ENCODE measurements at regions not wholly inside any gene's neighbourhood (a gene's known extent, or its start where the extent isn't known, plus 50 kb on each side); places are given as distances from the start of the nearest gene placed in this dataset.
"Not testable (repeated sequence)": the region's sequence is repeated elsewhere in the genome, so short reads cannot be mapped to it uniquely, and the experiment has no call there.

- H3K36me3 ChIP-seq (replicated peaks; ENCODE audit: low read depth, low read length): no peaks in the 10 kb centered on the region
- peak overlapping the region; percentile 51 for H3K9ac ChIP-seq (ENCODE audit: low read length)
- peak overlapping the region; percentile 80 for H3K4me3 ChIP-seq (ENCODE audit: low read length)
- H3K79me2 ChIP-seq (ENCODE audit: low read length): no peaks in the 10 kb centered on the region
- peak overlapping the region; percentile 83 for H3K4me2 ChIP-seq (ENCODE audit: low read length)
- H2AFZ ChIP-seq (ENCODE audit: low read depth, low read length): peak overlapping the region; percentile 99
- H3K9me3 ChIP-seq (ENCODE audit: insufficient read depth, low read length): no peaks in the 10 kb centered on the region
- H3K27ac ChIP-seq (ENCODE audit: low read length): no peak overlapping the region
- H3K4me1 ChIP-seq (ENCODE audit: low read length): peaks cover 24% of the 10 kb centered on the region
- TF ChIP-seq CTCF (IDR thresholded peaks at IDR 0.05; ENCODE audit: low read depth, low read length) (peak; percentile 92), EZH2phosphoT487 (IDR thresholded peaks at IDR 0.05; ENCODE audit: low read depth) (no peak)
- H4K20me1 ChIP-seq (ENCODE audit: insufficient read depth, low read length): no peaks in the 10 kb centered on the region
- H3K27me3 ChIP-seq (ENCODE audit: low read depth, low read length): no peaks in the 10 kb centered on the region
Observed at GRCh38 chr2:44087036-44087713, 81.5 kb upstream of the PPM1B start.

- Histone ChIP-seq H3K36me3 (replicated peaks; ENCODE audit: low read depth, low read length) (no peaks in the 10 kb centered on the region), H3K4me1 (ENCODE audit: low read length) (peaks cover 24% of the 10 kb centered on the region), H3K79me2 (ENCODE audit: low read length) (no peaks in the 10 kb centered on the region), H3K9ac (ENCODE audit: low read length) (peak overlapping the region; percentile 51), H3K9me3 (ENCODE audit: insufficient read depth, low read length) (no peaks in the 10 kb centered on the region), H3K27me3 (ENCODE audit: low read depth, low read length) (no peaks in the 10 kb centered on the region), H2AFZ (ENCODE audit: low read depth, low read length) (peak overlapping the region; percentile 99), H3K4me3 (ENCODE audit: low read length) (peak overlapping the region; percentile 80), H3K4me2 (ENCODE audit: low read length) (peak overlapping the region; percentile 83), H3K27ac (ENCODE audit: low read length) (no peak overlapping the region), H4K20me1 (ENCODE audit: insufficient read depth, low read length) (no peaks in the 10 kb centered on the region)
- TF ChIP-seq CTCF (IDR thresholded peaks at IDR 0.05; ENCODE audit: low read depth, low read length) (no peak), EZH2phosphoT487 (IDR thresholded peaks at IDR 0.05; ENCODE audit: low read depth) (no peak)
Observed at GRCh38 chr2:44087714-44088092, 81.0 kb upstream of the PPM1B start.

- not testable (repeated sequence) for H3K9ac ChIP-seq (ENCODE audit: low read length); H2AFZ ChIP-seq (ENCODE audit: low read depth, low read length); H3K79me2 ChIP-seq (ENCODE audit: low read length); H3K4me3 ChIP-seq (ENCODE audit: low read length); H3K36me3 ChIP-seq (replicated peaks; ENCODE audit: low read depth, low read length); H4K20me1 ChIP-seq (ENCODE audit: insufficient read depth, low read length); H3K4me2 ChIP-seq (ENCODE audit: low read length); H3K27me3 ChIP-seq (ENCODE audit: low read depth, low read length); H3K27ac ChIP-seq (ENCODE audit: low read length); H3K9me3 ChIP-seq (ENCODE audit: insufficient read depth, low read length)
- peaks cover 23% of the 10 kb centered on the region for H3K4me1 ChIP-seq (ENCODE audit: low read length)
Observed at GRCh38 chr2:44092519-44092918, 76.2 kb upstream of the PPM1B start.

GRCh38 chr2:44093970-44094369 lies 74.7 kb upstream of the PPM1B start:
- Histone ChIP-seq H3K4me3 (ENCODE audit: low read length) (no peak overlapping the region), H3K27me3 (ENCODE audit: low read depth, low read length) (no peaks in the 10 kb centered on the region), H3K79me2 (ENCODE audit: low read length) (no peaks in the 10 kb centered on the region), H3K4me1 (ENCODE audit: low read length) (peaks cover 20% of the 10 kb centered on the region), H2AFZ (ENCODE audit: low read depth, low read length) (no peak overlapping the region), H4K20me1 (ENCODE audit: insufficient read depth, low read length) (no peaks in the 10 kb centered on the region), H3K27ac (ENCODE audit: low read length) (no peak overlapping the region), H3K9ac (ENCODE audit: low read length) (no peak overlapping the region), H3K4me2 (ENCODE audit: low read length) (no peak overlapping the region), H3K9me3 (ENCODE audit: insufficient read depth, low read length) (no peaks in the 10 kb centered on the region), H3K36me3 (replicated peaks; ENCODE audit: low read depth, low read length) (no peaks in the 10 kb centered on the region)
- no peak for TF ChIP-seq CTCF (IDR thresholded peaks at IDR 0.05; ENCODE audit: low read depth, low read length)
- TF ChIP-seq EZH2phosphoT487 (IDR thresholded peaks at IDR 0.05; ENCODE audit: low read depth): no peak
